ENCODE measurements at regions not wholly inside any gene's neighbourhood (a gene's known extent, or its start where the extent isn't known, plus 50 kb on each side); places are given as distances from the start of the nearest gene placed in this dataset.

GRCh38 chr13:59012731-59013130 lies 1151.0 kb downstream of the DIAPH3 start:
- TF ChIP-seq YY1 (IDR thresholded peaks at IDR 0.05; ENCODE audit: insufficient read depth, insufficient read length) (no peak), SUZ12 (IDR thresholded peaks at IDR 0.05; ENCODE audit: extremely low read depth, insufficient read depth, insufficient read length) (no peak), ZNF274 (IDR thresholded peaks at IDR 0.05; ENCODE audit: low read depth, low read length) (no peak)

All from NT2/D1 (cell line).